HG03558 (cell line): ENCODE measurements at regions not wholly inside any gene's neighbourhood (a gene's known extent, or its start where the extent isn't known, plus 50 kb on each side); places are given as distances from the start of the nearest gene placed in this dataset.
"Not testable (repeated sequence)": the region's sequence is repeated elsewhere in the genome, so short reads cannot be mapped to it uniquely, and the experiment has no call there.

Source experiments
- ATAC-seq: cut with Tn5 transposase; IDR thresholded peaks from one replicate; pipeline ENCODE4 v1.9.1; 2021; ENCODE audit warnings: moderate number of reproducible peaks; ENCODE audit not compliant: unreplicated experiment; ENCODE audit errors: extremely low read depth

- ATAC-seq, result no peak
Observed at GRCh38 chr5:68116868-68117411, 98.6 kb upstream of the PIK3R1 start.

- ATAC-seq, result no peak
Observed at GRCh38 chr5:68116408-68116807, 99.1 kb upstream of the PIK3R1 start.

GRCh38 chr5:68115584-68115983, 100.0 kb upstream of the PIK3R1 start:
- no peak for ATAC-seq

- ATAC-seq, result no peak
Observed at GRCh38 chr5:68114378-68115040, 101.0 kb upstream of the PIK3R1 start.

- ATAC-seq, result no peak
Observed at GRCh38 chr5:68112658-68113057, 102.9 kb upstream of the PIK3R1 start.

- ATAC-seq, result no peak
Observed at GRCh38 chr5:68110894-68111293, 104.7 kb upstream of the PIK3R1 start.

GRCh38 chr5:68110264-68110663, 105.3 kb upstream of the PIK3R1 start:
- ATAC-seq, result no peak

- not testable (repeated sequence) for ATAC-seq
Observed at GRCh38 chr5:68104217-68104616, 111.3 kb upstream of the PIK3R1 start.

GRCh38 chr5:68103297-68103696, 112.3 kb upstream of the PIK3R1 start:
- ATAC-seq, result not testable (repeated sequence)

GRCh38 chr5:68099327-68099726, 116.2 kb upstream of the PIK3R1 start:
- ATAC-seq, result no peak

- ATAC-seq, result no peak
Observed at GRCh38 chr5:68093455-68094159, 121.9 kb upstream of the PIK3R1 start.

- no peak for ATAC-seq
Observed at GRCh38 chr5:68088302-68088701, 127.3 kb upstream of the PIK3R1 start.

GRCh38 chr5:68087866-68088265, 127.7 kb upstream of the PIK3R1 start:
- ATAC-seq, result no peak

- ATAC-seq, result no peak
Observed at GRCh38 chr5:68086857-68087256, 128.7 kb upstream of the PIK3R1 start.

- no peak for ATAC-seq
Observed at GRCh38 chr5:68086439-68086838, 129.1 kb upstream of the PIK3R1 start.

GRCh38 chr5:68084396-68084795, 131.2 kb upstream of the PIK3R1 start:
- ATAC-seq, result no peak

GRCh38 chr5:68080282-68081050, 135.1 kb upstream of the PIK3R1 start:
- no peak for ATAC-seq

GRCh38 chr5:68077349-68077894, 138.1 kb upstream of the PIK3R1 start:
- no peak for ATAC-seq

- no peak for ATAC-seq
Observed at GRCh38 chr5:68074633-68075032, 140.9 kb upstream of the PIK3R1 start.

- no peak for ATAC-seq
Observed at GRCh38 chr5:68074048-68074632, 141.4 kb upstream of the PIK3R1 start.
